ENCODE measurements at regions not wholly inside any gene's neighbourhood (a gene's known extent, or its start where the extent isn't known, plus 50 kb on each side); places are given as distances from the start of the nearest gene placed in this dataset.

GRCh38 chr10:128361487-128361886 lies 235.3 kb upstream of the MKI67 start (continued):
- TF ChIP-seq, protein P1, sequence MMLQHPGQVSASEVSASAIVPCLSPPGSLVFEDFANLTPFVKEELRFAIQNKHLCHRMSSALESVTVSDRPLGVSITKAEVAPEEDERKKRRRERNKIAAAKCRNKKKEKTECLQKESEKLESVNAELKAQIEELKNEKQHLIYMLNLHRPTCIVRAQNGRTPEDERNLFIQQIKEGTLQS (IDR thresholded peaks at IDR 0.05): no peak
- TF ChIP-seq JUND (IDR thresholded peaks at IDR 0.05) (no peak), HNF4G (IDR thresholded peaks at IDR 0.05) (no peak)

GRCh38 chr10:128362514-128362913 lies 236.3 kb upstream of the MKI67 start:
- Histone ChIP-seq H3K4me1 (ENCODE audit: control insufficient read depth in 4 of 4, insufficient read depth in 4 of 4, low read length in 3 of 4) (no peaks in the 10 kb centered on the region), H3K36me3 (ENCODE audit: control insufficient read depth in 4 of 4, insufficient read depth in 3 of 4, low read depth in 1 of 4, low read length in 3 of 4) (no peaks in the 10 kb centered on the region), H3K9ac (ENCODE audit: low read depth in 1 of 2, low read length in 2 of 2) (no peak overlapping the region), H3K27ac (ENCODE audit: low read depth in 1 of 2, low read length in 2 of 2) (no peak overlapping the region), H3K4me3 (ENCODE audit: low read depth in 1 of 3, low read length in 3 of 3) (no peak overlapping the region), H3K27me3 (ENCODE audit: control insufficient read depth in 4 of 4, insufficient read depth in 4 of 4, low read length in 3 of 4) (no peaks in the 10 kb centered on the region), H3K9me3 (ENCODE audit: control insufficient read depth in 4 of 4, low read length in 3 of 4) (no peaks in the 10 kb centered on the region)
- TF ChIP-seq RXRA (IDR thresholded peaks at IDR 0.05) (no peak), FOXA1 (IDR thresholded peaks at IDR 0.05) (no peak), FOXA2 (IDR thresholded peaks at IDR 0.05) (no peak), NR2F2 (IDR thresholded peaks at IDR 0.05) (no peak), GABPA (IDR thresholded peaks at IDR 0.05 in 1 of 2, conservative IDR thresholded peaks at IDR 0.05 in 1 of 2) (no peak), SP1 (IDR thresholded peaks at IDR 0.05) (no peak)
- TF ChIP-seq, protein P2, sequence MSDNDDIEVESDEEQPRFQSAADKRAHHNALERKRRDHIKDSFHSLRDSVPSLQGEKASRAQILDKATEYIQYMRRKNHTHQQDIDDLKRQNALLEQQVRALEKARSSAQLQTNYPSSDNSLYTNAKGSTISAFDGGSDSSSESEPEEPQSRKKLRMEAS (IDR thresholded peaks at IDR 0.05): no peak
- 92% methylated on average over 4 of the region's 4 CpGs for WGBS
- no peak for DNase-seq (ENCODE audit: low spot score)

GRCh38 chr10:128364631-128365030 lies 238.4 kb upstream of the MKI67 start:
- Histone ChIP-seq H3K9me3 (ENCODE audit: control insufficient read depth in 4 of 4, low read length in 3 of 4) (no peaks in the 10 kb centered on the region), H3K4me1 (ENCODE audit: control insufficient read depth in 4 of 4, insufficient read depth in 4 of 4, low read length in 3 of 4) (no peaks in the 10 kb centered on the region)
- 65% methylated on average over 3 of the region's 3 CpGs for WGBS

More at GRCh38 chr10:128364631-128365030, 238.4 kb upstream of the MKI67 start:
- H3K4me3 ChIP-seq (ENCODE audit: low read depth in 1 of 3, low read length in 3 of 3): no peak overlapping the region
- TF ChIP-seq HNF4A (conservative IDR thresholded peaks at IDR 0.05) (no peak), JUND (IDR thresholded peaks at IDR 0.05) (no peak), RXRA (IDR thresholded peaks at IDR 0.05) (no peak), EGR1 (IDR thresholded peaks at IDR 0.05; ENCODE audit: low read depth in 2 of 2) (no peak), YY1 (IDR thresholded peaks at IDR 0.05) (no peak), RAD21 (IDR thresholded peaks at IDR 0.05) (no peak), SP1 (IDR thresholded peaks at IDR 0.05) (no peak), HNF4G (IDR thresholded peaks at IDR 0.05) (no peak), TAF1 (conservative IDR thresholded peaks at IDR 0.05) (no peak), FOXA1 (IDR thresholded peaks at IDR 0.05) (no peak), GABPA (IDR thresholded peaks at IDR 0.05 in 1 of 2, conservative IDR thresholded peaks at IDR 0.05 in 1 of 2) (no peak), FOXA2 (IDR thresholded peaks at IDR 0.05) (no peak), REST (IDR thresholded peaks at IDR 0.05) (no peak)
- TF ChIP-seq, protein P2 (IDR thresholded peaks at IDR 0.05): no peak
- TF ChIP-seq, protein P1 (IDR thresholded peaks at IDR 0.05): no peak
- TF ChIP-seq, protein P3, sequence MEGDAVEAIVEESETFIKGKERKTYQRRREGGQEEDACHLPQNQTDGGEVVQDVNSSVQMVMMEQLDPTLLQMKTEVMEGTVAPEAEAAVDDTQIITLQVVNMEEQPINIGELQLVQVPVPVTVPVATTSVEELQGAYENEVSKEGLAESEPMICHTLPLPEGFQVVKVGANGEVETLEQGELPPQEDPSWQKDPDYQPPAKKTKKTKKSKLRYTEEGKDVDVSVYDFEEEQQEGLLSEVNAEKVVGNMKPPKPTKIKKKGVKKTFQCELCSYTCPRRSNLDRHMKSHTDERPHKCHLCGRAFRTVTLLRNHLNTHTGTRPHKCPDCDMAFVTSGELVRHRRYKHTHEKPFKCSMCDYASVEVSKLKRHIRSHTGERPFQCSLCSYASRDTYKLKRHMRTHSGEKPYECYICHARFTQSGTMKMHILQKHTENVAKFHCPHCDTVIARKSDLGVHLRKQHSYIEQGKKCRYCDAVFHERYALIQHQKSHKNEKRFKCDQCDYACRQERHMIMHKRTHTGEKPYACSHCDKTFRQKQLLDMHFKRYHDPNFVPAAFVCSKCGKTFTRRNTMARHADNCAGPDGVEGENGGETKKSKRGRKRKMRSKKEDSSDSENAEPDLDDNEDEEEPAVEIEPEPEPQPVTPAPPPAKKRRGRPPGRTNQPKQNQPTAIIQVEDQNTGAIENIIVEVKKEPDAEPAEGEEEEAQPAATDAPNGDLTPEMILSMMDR (IDR thresholded peaks at IDR 0.05; ENCODE audit: low read depth, low read length, missing input control): no peak
- TF ChIP-seq, protein P4, sequence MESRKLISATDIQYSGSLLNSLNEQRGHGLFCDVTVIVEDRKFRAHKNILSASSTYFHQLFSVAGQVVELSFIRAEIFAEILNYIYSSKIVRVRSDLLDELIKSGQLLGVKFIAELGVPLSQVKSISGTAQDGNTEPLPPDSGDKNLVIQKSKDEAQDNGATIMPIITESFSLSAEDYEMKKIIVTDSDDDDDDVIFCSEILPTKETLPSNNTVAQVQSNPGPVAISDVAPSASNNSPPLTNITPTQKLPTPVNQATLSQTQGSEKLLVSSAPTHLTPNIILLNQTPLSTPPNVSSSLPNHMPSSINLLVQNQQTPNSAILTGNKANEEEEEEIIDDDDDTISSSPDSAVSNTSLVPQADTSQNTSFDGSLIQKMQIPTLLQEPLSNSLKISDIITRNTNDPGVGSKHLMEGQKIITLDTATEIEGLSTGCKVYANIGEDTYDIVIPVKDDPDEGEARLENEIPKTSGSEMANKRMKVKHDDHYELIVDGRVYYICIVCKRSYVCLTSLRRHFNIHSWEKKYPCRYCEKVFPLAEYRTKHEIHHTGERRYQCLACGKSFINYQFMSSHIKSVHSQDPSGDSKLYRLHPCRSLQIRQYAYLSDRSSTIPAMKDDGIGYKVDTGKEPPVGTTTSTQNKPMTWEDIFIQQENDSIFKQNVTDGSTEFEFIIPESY (IDR thresholded peaks at IDR 0.05): no peak
- no peak overlapping the region for H3K27ac ChIP-seq (ENCODE audit: low read depth in 1 of 2, low read length in 2 of 2)
- no peak overlapping the region for H3K9ac ChIP-seq (ENCODE audit: low read depth in 1 of 2, low read length in 2 of 2)
- no peak for DNase-seq (ENCODE audit: low spot score)
- no peaks in the 10 kb centered on the region for H3K27me3 ChIP-seq (ENCODE audit: control insufficient read depth in 4 of 4, insufficient read depth in 4 of 4, low read length in 3 of 4)
- no peaks in the 10 kb centered on the region for H3K36me3 ChIP-seq (ENCODE audit: control insufficient read depth in 4 of 4, insufficient read depth in 3 of 4, low read depth in 1 of 4, low read length in 3 of 4)

All from liver (tissue), 8 donors.